Karpas-422 (cell line): ENCODE measurements at regions not wholly inside any gene's neighbourhood (a gene's known extent, or its start where the extent isn't known, plus 50 kb on each side); places are given as distances from the start of the nearest gene placed in this dataset.

Experiments
- DNase-seq: peaks from one replicate; pipeline ENCODE4 v3.0.0-alpha.2; 2015
- H2AFZ ChIP-seq: fragments of 200-600 bp; sonication (generic); 2 replicates; pipeline ENCODE4 v1.6.1; 2014; ENCODE audit warnings: antibody characterized with exemption, low read length, mixed read lengths
- H3K27ac ChIP-seq: fragments of 200-600 bp; sonication (generic); 2 replicates; pipeline ENCODE4 v1.5.1; 2014; ENCODE audit warnings: mild to moderate bottlenecking, low read length, moderate library complexity
- H3K27me3 ChIP-seq: fragments of 200-600 bp; sonication (generic); 2 replicates; pipeline ENCODE4 v1.6.1; 2014; ENCODE audit warnings: low read length, mixed read lengths
- H3K36me3 ChIP-seq: fragments of 200-600 bp; sonication (generic); 2 replicates; pipeline ENCODE4 v1.6.1; 2014; ENCODE audit warnings: low read length, mixed read lengths; ENCODE audit not compliant: insufficient read depth
- H3K4me1 ChIP-seq: fragments of 200-600 bp; sonication (generic); 2 replicates; pipeline ENCODE4 v1.6.1; 2014; ENCODE audit warnings: mild to moderate bottlenecking, low read length, mixed read lengths
- H3K4me2 ChIP-seq: fragments of 200-600 bp; sonication (generic); 2 replicates; pipeline ENCODE4 v1.6.1; 2014; ENCODE audit warnings: low read length, low read depth, mild to moderate bottlenecking; ENCODE audit not compliant: poor library complexity, severe bottlenecking
- H3K4me3 ChIP-seq: fragments of 200-600 bp; sonication (generic); 2 replicates; pipeline ENCODE4 v1.5.1; 2014; ENCODE audit warnings: mild to moderate bottlenecking, antibody characterized with exemption, low read length, mixed read lengths
- H3K79me2 ChIP-seq: fragments of 200-600 bp; sonication (generic); 2 replicates; pipeline ENCODE4 v1.6.1; 2014; ENCODE audit warnings: mild to moderate bottlenecking, low read length, mixed read lengths
- H3K9ac ChIP-seq: fragments of 200-600 bp; sonication (generic); 2 replicates; pipeline ENCODE4 v1.6.0; 2014; ENCODE audit warnings: low read length
- H3K9me2 ChIP-seq: fragments of 200-600 bp; sonication (generic), shearing (Covaris generic); replicated peaks from 2 replicates; pipeline ENCODE4 v1.6.0; 2014; ENCODE audit warnings: mild to moderate bottlenecking, low read length, moderate library complexity; ENCODE audit not compliant: insufficient read depth
- H3K9me3 ChIP-seq: fragments of 300-700, 200-600 bp; sonication (generic); 2 replicates; pipeline ENCODE4 v1.6.1; 2014; ENCODE audit warnings: low read length, mixed read lengths
- H4K20me1 ChIP-seq: fragments of 200-600 bp; sonication (generic); 2 replicates; pipeline ENCODE4 v1.6.1; 2014; ENCODE audit warnings: mild to moderate bottlenecking, antibody characterized with exemption, low read length, low read depth; ENCODE audit not compliant: insufficient read depth

GRCh38 chr4:123846561-123846960, 450.0 kb downstream of the SPRY1 start:
- Histone ChIP-seq H3K4me1 (no peaks in the 10 kb centered on the region), H2AFZ (no peak overlapping the region), H3K4me3 (no peak overlapping the region), H3K79me2 (no peaks in the 10 kb centered on the region), H3K9me2 (no peaks in the 10 kb centered on the region), H3K9ac (no peak overlapping the region), H3K27me3 (no peaks in the 10 kb centered on the region), H3K4me2 (no peak overlapping the region), H3K27ac (no peak overlapping the region), H3K9me3 (no peaks in the 10 kb centered on the region), H3K36me3 (no peaks in the 10 kb centered on the region), H4K20me1 (no peaks in the 10 kb centered on the region)
- no peak for DNase-seq

- H2AFZ ChIP-seq = no peak overlapping the region
- no peaks in the 10 kb centered on the region for H3K4me1 ChIP-seq
- no peak for DNase-seq
- H3K79me2 ChIP-seq = no peaks in the 10 kb centered on the region
- H3K9me3 ChIP-seq = no peaks in the 10 kb centered on the region
- H3K27ac ChIP-seq = no peak overlapping the region
- no peaks in the 10 kb centered on the region for H3K9me2 ChIP-seq
- no peak overlapping the region for H3K4me2 ChIP-seq
- no peaks in the 10 kb centered on the region for H3K27me3 ChIP-seq
- no peaks in the 10 kb centered on the region for H4K20me1 ChIP-seq
- H3K9ac ChIP-seq = no peak overlapping the region
- no peak overlapping the region for H3K4me3 ChIP-seq
- H3K36me3 ChIP-seq = no peaks in the 10 kb centered on the region
Observed at GRCh38 chr4:123848606-123849005, 452.0 kb downstream of the SPRY1 start.

- Histone ChIP-seq H3K4me1 (no peaks in the 10 kb centered on the region), H3K4me3 (no peak overlapping the region), H3K9me3 (no peaks in the 10 kb centered on the region), H3K79me2 (no peaks in the 10 kb centered on the region), H3K9me2 (no peaks in the 10 kb centered on the region), H4K20me1 (no peaks in the 10 kb centered on the region), H3K9ac (no peak overlapping the region), H3K27ac (no peak overlapping the region), H3K36me3 (no peaks in the 10 kb centered on the region), H2AFZ (no peak overlapping the region), H3K4me2 (no peak overlapping the region), H3K27me3 (no peaks in the 10 kb centered on the region)
- DNase-seq = no peak
Observed at GRCh38 chr4:123849495-123849894, 452.9 kb downstream of the SPRY1 start.

GRCh38 chr4:123851521-123851920, 454.9 kb downstream of the SPRY1 start:
- H3K4me1 ChIP-seq = no peaks in the 10 kb centered on the region
- H3K9me3 ChIP-seq = no peaks in the 10 kb centered on the region
- H3K79me2 ChIP-seq = no peaks in the 10 kb centered on the region
- H3K36me3 ChIP-seq = no peaks in the 10 kb centered on the region
- no peak overlapping the region for H3K9ac ChIP-seq
- DNase-seq = no peak
- no peak overlapping the region for H2AFZ ChIP-seq
- H3K27ac ChIP-seq = no peak overlapping the region
- no peaks in the 10 kb centered on the region for H3K27me3 ChIP-seq
- no peak overlapping the region for H3K4me3 ChIP-seq
- H3K4me2 ChIP-seq = no peak overlapping the region
- H4K20me1 ChIP-seq = no peaks in the 10 kb centered on the region
- H3K9me2 ChIP-seq = no peaks in the 10 kb centered on the region

GRCh38 chr4:123853651-123854050, 457.1 kb downstream of the SPRY1 start:
- Histone ChIP-seq H3K9ac (no peak overlapping the region), H3K4me1 (no peaks in the 10 kb centered on the region), H3K27ac (no peak overlapping the region), H3K27me3 (no peaks in the 10 kb centered on the region), H4K20me1 (no peaks in the 10 kb centered on the region), H2AFZ (no peak overlapping the region), H3K36me3 (no peaks in the 10 kb centered on the region), H3K9me3 (no peaks in the 10 kb centered on the region), H3K79me2 (no peaks in the 10 kb centered on the region), H3K9me2 (no peaks in the 10 kb centered on the region), H3K4me2 (no peak overlapping the region), H3K4me3 (no peak overlapping the region)
- DNase-seq = no peak

- no peaks in the 10 kb centered on the region for H3K79me2 ChIP-seq
- no peaks in the 10 kb centered on the region for H4K20me1 ChIP-seq
- H3K4me1 ChIP-seq = no peaks in the 10 kb centered on the region
- no peaks in the 10 kb centered on the region for H3K9me3 ChIP-seq
- no peak for DNase-seq
- H2AFZ ChIP-seq = no peak overlapping the region
- no peak overlapping the region for H3K4me3 ChIP-seq
- no peak overlapping the region for H3K27ac ChIP-seq
- H3K9me2 ChIP-seq = no peaks in the 10 kb centered on the region
- no peak overlapping the region for H3K4me2 ChIP-seq
- no peaks in the 10 kb centered on the region for H3K36me3 ChIP-seq
- no peaks in the 10 kb centered on the region for H3K27me3 ChIP-seq
- H3K9ac ChIP-seq = no peak overlapping the region
Observed at GRCh38 chr4:123856689-123857545, 460.3 kb downstream of the SPRY1 start.

- Histone ChIP-seq H2AFZ (no peak overlapping the region), H3K36me3 (no peaks in the 10 kb centered on the region), H3K9me3 (no peaks in the 10 kb centered on the region), H3K27ac (no peak overlapping the region), H4K20me1 (no peaks in the 10 kb centered on the region), H3K9me2 (no peaks in the 10 kb centered on the region), H3K4me3 (no peak overlapping the region), H3K4me2 (no peak overlapping the region), H3K4me1 (no peaks in the 10 kb centered on the region), H3K79me2 (no peaks in the 10 kb centered on the region), H3K9ac (no peak overlapping the region), H3K27me3 (no peaks in the 10 kb centered on the region)
- DNase-seq = no peak
Observed at GRCh38 chr4:123858465-123858864, 461.9 kb downstream of the SPRY1 start.

- Histone ChIP-seq H3K9me2 (no peaks in the 10 kb centered on the region), H3K9ac (no peak overlapping the region), H3K27me3 (no peaks in the 10 kb centered on the region), H3K4me2 (no peak overlapping the region), H3K79me2 (no peaks in the 10 kb centered on the region), H3K4me3 (no peak overlapping the region), H3K36me3 (no peaks in the 10 kb centered on the region), H3K27ac (no peak overlapping the region), H2AFZ (no peak overlapping the region), H4K20me1 (no peaks in the 10 kb centered on the region), H3K4me1 (no peaks in the 10 kb centered on the region), H3K9me3 (no peaks in the 10 kb centered on the region)
- no peak for DNase-seq
Observed at GRCh38 chr4:123862812-123863211, 466.2 kb downstream of the SPRY1 start.
